ENCODE measurements at regions not wholly inside any gene's neighbourhood (a gene's known extent, or its start where the extent isn't known, plus 50 kb on each side); places are given as distances from the start of the nearest gene placed in this dataset.
"Not testable (repeated sequence)": the region's sequence is repeated elsewhere in the genome, so short reads cannot be mapped to it uniquely, and the experiment has no call there.

DNA sequence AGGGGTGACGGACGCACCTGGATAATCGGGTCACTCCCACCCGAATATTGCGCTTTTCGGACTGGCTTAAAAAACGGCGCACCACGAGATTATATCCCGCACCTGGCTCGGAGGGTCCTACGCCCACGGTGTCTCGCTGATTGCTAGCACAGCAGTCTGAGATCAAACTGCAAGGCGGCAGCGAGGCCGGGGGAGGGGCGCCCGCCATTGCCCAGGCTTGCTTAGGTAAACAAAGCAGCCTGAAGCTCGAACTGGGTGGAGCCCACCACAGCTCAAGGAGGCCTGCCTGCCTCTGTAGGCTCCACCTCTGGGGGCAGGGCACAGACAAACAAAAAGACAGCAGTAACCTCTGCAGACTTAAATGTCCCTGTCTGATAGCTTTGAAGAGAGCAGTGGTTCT is 294.9 kb upstream of the DIO3 start:
- H3K4me1 ChIP-seq (ENCODE audit: insufficient read depth, low read length); H3K4me3 ChIP-seq (ENCODE audit: low read length); H3K27me3 ChIP-seq (ENCODE audit: insufficient read depth, low read length); H3K27ac ChIP-seq (ENCODE audit: low read depth, low read length); H3K9ac ChIP-seq (ENCODE audit: low read depth, low read length); H3K36me3 ChIP-seq (ENCODE audit: insufficient read depth, low read length): not testable (repeated sequence)
- WGBS = 77% methylated on average over 19 of the region's 20 CpGs
- H3K9me3 ChIP-seq (ENCODE audit: insufficient read depth, low read depth, low read length) = peaks cover 13% of the 10 kb centered on the region

DNA sequence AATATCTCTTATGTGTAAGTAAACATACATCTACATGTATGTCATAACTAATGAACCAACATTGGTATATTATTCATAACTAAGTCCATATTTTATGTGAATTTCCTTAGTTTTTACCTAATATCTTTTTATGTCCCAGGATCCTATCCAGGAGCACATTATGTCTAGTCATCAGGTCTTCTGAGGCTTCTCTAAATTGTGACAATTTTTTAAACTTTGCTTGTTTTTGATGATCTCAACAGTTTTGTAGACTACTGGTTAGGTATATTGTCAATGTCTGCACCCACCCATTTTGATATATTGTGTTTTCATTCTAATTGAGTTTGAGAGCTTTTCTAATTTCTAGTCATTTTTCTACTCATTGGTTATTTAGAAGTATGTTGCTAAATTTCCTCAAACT is 288.2 kb upstream of the DIO3 start:
- Histone ChIP-seq H3K27me3 (ENCODE audit: insufficient read depth, low read length) (no peaks in the 10 kb centered on the region), H3K27ac (ENCODE audit: low read depth, low read length) (no peak overlapping the region), H3K9ac (ENCODE audit: low read depth, low read length) (no peak overlapping the region), H3K4me3 (ENCODE audit: low read length) (no peak overlapping the region), H3K36me3 (ENCODE audit: insufficient read depth, low read length) (no peaks in the 10 kb centered on the region), H3K4me1 (ENCODE audit: insufficient read depth, low read length) (no peaks in the 10 kb centered on the region; the same call in none of the 2 replicates), H3K9me3 (ENCODE audit: insufficient read depth, low read depth, low read length) (no peaks in the 10 kb centered on the region)

DNA sequence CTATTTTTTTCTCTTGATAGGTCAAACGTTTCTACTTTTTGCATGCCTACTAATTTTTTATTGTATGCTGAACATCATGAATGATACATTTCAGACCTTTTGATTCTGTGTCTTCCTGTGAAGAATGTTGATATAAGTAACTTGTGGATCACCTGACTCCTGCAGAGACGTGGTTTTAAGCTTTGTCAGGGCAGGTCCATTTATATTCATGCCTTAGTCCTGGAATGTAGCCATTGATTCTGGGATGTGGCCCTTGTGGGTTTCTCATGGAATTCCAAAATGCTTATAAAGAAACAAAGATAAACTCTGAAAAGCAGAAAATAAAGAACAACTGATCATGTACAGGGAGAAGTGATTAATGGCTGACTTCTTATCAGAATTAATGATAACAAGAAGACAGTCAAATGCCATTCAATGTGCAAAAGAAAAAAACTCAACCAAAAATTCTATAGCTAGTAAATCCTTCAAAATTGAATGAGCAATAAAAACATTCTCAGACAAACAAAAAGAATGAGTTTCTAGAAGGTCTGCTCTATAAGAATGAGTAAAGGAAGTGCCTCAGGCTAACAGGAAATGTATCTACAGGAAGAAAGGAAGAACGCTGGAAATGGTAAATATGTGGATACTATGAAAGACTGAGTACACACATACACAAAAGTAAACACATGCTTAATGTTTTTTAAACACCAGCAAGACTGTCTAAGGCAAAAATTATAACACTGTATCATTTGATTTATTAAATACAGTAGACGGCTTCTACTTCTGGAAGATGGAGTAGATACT is 284.8 kb upstream of the DIO3 start:
- H3K4me3 ChIP-seq (ENCODE audit: low read length) = no peak overlapping the region

DNA sequence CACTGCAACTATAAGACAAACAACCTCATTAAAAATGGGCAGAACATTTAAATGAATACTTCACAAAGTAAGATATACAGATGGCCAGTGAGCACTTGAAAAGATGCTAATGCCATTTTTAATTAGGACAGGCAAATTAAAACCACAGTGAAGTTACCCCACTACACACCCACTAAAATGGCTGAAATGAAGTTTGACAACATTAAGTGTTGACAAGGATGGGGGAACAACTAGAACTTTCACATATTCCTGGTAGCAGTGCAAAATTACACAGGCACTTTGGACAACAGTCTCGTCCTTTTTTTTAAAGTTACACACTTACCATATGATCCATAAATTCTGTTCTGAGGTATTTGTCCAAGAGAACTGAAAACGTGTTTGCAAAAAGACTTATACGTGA is 278.9 kb upstream of the DIO3 start:
- H3K4me1 ChIP-seq (ENCODE audit: insufficient read depth, low read length) = no peaks in the 10 kb centered on the region; the same call in 1 of the 2 replicates
- H3K36me3 ChIP-seq (ENCODE audit: insufficient read depth, low read length) = no peaks in the 10 kb centered on the region
- H3K9me3 ChIP-seq (ENCODE audit: insufficient read depth, low read depth, low read length) = 0 out of 2 replicates have a peak, but pooled peaks cover 5% of the 10 kb centered on the region
- no peaks in the 10 kb centered on the region for H3K27me3 ChIP-seq (ENCODE audit: insufficient read depth, low read length)
- WGBS = 90% methylated on average over 3 of the region's 3 CpGs
- H3K27ac ChIP-seq (ENCODE audit: low read depth, low read length) = no peak overlapping the region
- H3K9ac ChIP-seq (ENCODE audit: low read depth, low read length) = no peak overlapping the region
- no peak overlapping the region for H3K4me3 ChIP-seq (ENCODE audit: low read length)

More for the DNA sequence above, 284.8 kb upstream of the DIO3 start:
- no peak overlapping the region for H3K27ac ChIP-seq (ENCODE audit: low read depth, low read length)
- no peaks in the 10 kb centered on the region for H3K36me3 ChIP-seq (ENCODE audit: insufficient read depth, low read length)
- 0 out of 2 replicates have a peak, but pooled peaks cover 5% of the 10 kb centered on the region for H3K9me3 ChIP-seq (ENCODE audit: insufficient read depth, low read depth, low read length)
- H3K27me3 ChIP-seq (ENCODE audit: insufficient read depth, low read length) = no peaks in the 10 kb centered on the region
- no peak overlapping the region for H3K9ac ChIP-seq (ENCODE audit: low read depth, low read length)
- 61% methylated on average over 3 of the region's 4 CpGs for WGBS
- H3K4me1 ChIP-seq (ENCODE audit: insufficient read depth, low read length) = no peaks in the 10 kb centered on the region; the same call in none of the 2 replicates

DNA sequence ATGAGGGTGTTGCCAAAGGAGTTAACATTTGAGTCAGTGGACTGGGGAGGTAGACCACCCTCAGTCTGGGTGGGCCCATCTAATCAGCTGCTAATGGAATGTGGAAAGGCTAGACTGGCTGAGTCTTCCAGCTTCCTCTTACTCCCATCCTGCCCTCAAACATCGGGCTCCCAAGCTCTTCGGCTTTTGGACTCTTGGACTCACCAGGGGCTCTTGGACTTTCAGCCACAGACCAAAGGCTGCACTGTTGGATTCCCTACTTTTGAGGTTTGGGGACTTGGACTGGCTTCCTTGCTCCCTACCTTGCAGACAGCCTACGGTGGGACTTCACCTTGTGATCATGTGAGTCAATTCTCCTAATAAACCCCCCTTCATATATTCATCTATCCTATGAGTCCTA is 276.6 kb upstream of the DIO3 start:
- peaks cover 11% of the 10 kb centered on the region; the same call in 1 of the 2 replicates for H3K4me1 ChIP-seq (ENCODE audit: insufficient read depth, low read length)
- 93% methylated on average over 3 of the region's 3 CpGs for WGBS
- H3K27me3 ChIP-seq (ENCODE audit: insufficient read depth, low read length) = no peaks in the 10 kb centered on the region
- no peaks in the 10 kb centered on the region for H3K9me3 ChIP-seq (ENCODE audit: insufficient read depth, low read depth, low read length)
- no peak overlapping the region for H3K9ac ChIP-seq (ENCODE audit: low read depth, low read length)
- no peak overlapping the region for H3K27ac ChIP-seq (ENCODE audit: low read depth, low read length)
- H3K36me3 ChIP-seq (ENCODE audit: insufficient read depth, low read length) = no peaks in the 10 kb centered on the region
- H3K4me3 ChIP-seq (ENCODE audit: low read length) = no peak overlapping the region

DNA sequence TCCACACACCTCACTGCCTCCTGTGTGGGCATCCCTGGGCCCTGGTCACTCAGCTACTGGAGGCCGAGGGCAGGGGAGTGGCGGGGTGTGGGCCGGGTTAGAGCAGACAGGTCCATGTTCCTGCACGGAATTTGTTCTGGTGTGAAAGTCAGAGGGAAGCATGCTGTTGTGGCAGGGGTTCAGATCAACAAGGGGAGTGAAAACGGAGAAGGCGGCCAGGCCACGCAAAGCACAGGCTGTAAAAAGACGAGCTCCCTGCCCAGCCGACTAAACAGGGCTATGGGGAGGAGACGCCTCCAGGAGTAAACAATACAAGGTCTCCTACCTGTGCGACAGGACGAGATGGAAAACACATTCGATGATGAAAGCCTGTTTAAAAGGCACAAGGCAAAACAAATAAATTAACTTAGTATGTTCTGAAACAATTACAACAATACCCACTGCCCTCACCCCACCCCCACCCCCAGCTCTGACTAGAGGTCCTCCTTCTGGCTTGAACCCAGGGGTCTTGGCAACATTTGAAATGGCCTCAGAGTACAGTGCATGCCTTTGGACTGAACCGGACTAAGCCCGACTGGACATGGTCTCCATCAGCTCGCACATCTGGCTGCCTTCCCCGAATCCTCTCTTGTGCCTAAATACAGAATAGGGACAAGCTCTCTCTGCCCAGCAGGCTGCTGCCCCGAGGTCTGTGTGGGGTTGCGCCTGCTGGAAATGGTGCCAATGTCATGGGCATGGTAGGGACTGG is 274.9 kb upstream of the DIO3 start:
- H3K27me3 ChIP-seq (ENCODE audit: insufficient read depth, low read length) = no peaks in the 10 kb centered on the region
- peaks cover 13% of the 10 kb centered on the region; the same call in 1 of the 2 replicates for H3K4me1 ChIP-seq (ENCODE audit: insufficient read depth, low read length)
- no peaks in the 10 kb centered on the region for H3K9me3 ChIP-seq (ENCODE audit: insufficient read depth, low read depth, low read length)
- H3K27ac ChIP-seq (ENCODE audit: low read depth, low read length) = no peak overlapping the region
- 94% methylated on average over 19 of the region's 19 CpGs for WGBS
- no peak overlapping the region for H3K9ac ChIP-seq (ENCODE audit: low read depth, low read length)
- no peak overlapping the region for H3K4me3 ChIP-seq (ENCODE audit: low read length)
- H3K36me3 ChIP-seq (ENCODE audit: insufficient read depth, low read length) = no peaks in the 10 kb centered on the region

DNA sequence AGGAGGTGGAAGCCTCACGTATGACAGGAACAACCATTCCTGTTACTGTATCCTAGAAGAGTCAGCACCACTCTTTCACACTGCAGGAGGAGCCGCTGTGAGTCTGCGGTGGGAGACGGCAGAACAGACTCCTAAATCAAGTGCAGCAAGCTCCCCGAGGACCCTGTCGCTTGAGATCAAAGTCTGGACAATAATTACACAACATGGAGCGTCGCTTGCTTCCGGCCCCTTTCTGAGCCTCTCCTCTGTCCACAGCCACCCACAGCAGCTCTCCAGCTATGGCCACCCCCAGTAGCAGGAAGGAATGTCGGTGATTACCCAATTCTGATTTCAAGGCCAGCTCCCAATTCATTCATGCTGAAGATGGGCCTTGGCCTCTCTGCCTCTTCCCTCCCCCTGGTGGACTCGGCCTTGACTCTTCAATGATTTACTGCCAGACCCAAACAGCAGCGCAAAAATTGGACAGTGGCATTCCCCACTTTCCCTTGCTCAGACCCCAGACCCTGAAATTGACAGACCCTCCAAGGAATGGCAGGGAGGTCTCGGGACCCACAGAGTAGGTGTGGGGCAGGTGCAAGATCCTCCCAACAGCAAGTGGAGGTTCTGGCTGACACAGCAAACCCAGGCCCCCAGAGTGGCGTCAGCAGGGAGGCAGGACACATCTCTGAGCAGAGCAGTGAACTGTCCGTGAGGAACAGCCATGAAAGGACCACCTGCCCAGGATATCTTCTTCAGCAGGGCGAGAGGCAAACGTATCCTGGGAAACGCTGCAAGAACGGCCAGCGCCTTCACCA is 272.7 kb upstream of the DIO3 start:
- WGBS = 90% methylated on average over 20 of the region's 20 CpGs
- no peaks in the 10 kb centered on the region for H3K9me3 ChIP-seq (ENCODE audit: insufficient read depth, low read depth, low read length)
- no peak overlapping the region for H3K9ac ChIP-seq (ENCODE audit: low read depth, low read length)
- H3K4me3 ChIP-seq (ENCODE audit: low read length) = no peak overlapping the region
- peaks cover 17% of the 10 kb centered on the region for H3K4me1 ChIP-seq (ENCODE audit: insufficient read depth, low read length)
- no peaks in the 10 kb centered on the region for H3K27me3 ChIP-seq (ENCODE audit: insufficient read depth, low read length)
- H3K27ac ChIP-seq (ENCODE audit: low read depth, low read length) = no peak overlapping the region
- H3K36me3 ChIP-seq (ENCODE audit: insufficient read depth, low read length) = no peaks in the 10 kb centered on the region

DNA sequence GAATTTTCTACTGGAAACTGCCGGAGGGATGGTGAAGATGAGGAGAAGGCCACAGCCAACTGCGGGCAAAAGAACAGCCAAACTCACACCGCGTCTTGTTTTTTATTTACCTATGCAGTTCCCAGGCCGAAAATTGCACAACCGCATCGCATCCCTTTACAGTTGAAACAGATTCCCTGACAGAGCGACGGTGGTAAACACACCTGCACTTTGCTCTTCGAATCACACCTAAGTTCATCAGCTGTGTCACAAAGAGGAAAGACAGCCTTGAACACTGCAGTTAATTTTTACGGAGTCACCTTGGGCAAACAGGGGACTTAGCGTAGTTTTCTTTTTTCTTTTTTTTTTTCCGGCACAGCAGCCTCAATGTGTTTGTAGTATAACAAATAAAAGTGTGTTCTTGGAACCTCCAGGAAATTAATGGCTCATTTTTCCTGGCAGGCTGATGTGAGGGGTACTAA is 272.0 kb upstream of the DIO3 start:
- H3K9ac ChIP-seq (ENCODE audit: low read depth, low read length) = no peak overlapping the region
- 88% methylated on average over 13 of the region's 13 CpGs for WGBS
- peaks cover 23% of the 10 kb centered on the region for H3K4me1 ChIP-seq (ENCODE audit: insufficient read depth, low read length)

DNA sequence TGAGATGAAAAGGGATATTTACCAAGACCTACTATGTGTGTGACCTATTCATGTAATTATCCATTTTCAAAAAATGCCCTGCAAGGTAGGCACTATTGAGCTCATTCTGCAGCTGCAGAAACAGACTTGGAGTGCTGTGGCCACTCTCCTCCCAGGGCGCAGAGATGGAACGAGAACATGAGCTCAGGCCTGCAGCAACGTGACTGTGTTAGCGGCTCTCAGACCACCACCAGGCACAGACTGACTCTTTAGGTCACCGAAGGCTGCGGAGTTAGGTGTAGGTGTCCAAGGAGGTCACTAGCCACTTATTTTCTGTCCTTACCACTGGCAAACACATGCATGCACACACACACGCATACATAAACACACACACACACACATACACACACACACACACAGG is 271.4 kb upstream of the DIO3 start:
- peaks cover 25% of the 10 kb centered on the region for H3K4me1 ChIP-seq (ENCODE audit: insufficient read depth, low read length)
- H3K4me3 ChIP-seq (ENCODE audit: low read length) = no peak overlapping the region
- WGBS = 89% methylated on average over 7 of the region's 7 CpGs
- H3K9me3 ChIP-seq (ENCODE audit: insufficient read depth, low read depth, low read length) = 0 out of 2 replicates have a peak, but pooled peaks cover 3% of the 10 kb centered on the region
- H3K9ac ChIP-seq (ENCODE audit: low read depth, low read length) = no peak overlapping the region
- H3K27me3 ChIP-seq (ENCODE audit: insufficient read depth, low read length) = no peaks in the 10 kb centered on the region
- no peaks in the 10 kb centered on the region for H3K36me3 ChIP-seq (ENCODE audit: insufficient read depth, low read length)
- no peak overlapping the region for H3K27ac ChIP-seq (ENCODE audit: low read depth, low read length)

More for the DNA sequence above, 272.0 kb upstream of the DIO3 start:
- Histone ChIP-seq H3K27ac (ENCODE audit: low read depth, low read length) (no peak overlapping the region), H3K36me3 (ENCODE audit: insufficient read depth, low read length) (no peaks in the 10 kb centered on the region), H3K4me3 (ENCODE audit: low read length) (no peak overlapping the region), H3K9me3 (ENCODE audit: insufficient read depth, low read depth, low read length) (no peaks in the 10 kb centered on the region), H3K27me3 (ENCODE audit: insufficient read depth, low read length) (no peaks in the 10 kb centered on the region)

DNA sequence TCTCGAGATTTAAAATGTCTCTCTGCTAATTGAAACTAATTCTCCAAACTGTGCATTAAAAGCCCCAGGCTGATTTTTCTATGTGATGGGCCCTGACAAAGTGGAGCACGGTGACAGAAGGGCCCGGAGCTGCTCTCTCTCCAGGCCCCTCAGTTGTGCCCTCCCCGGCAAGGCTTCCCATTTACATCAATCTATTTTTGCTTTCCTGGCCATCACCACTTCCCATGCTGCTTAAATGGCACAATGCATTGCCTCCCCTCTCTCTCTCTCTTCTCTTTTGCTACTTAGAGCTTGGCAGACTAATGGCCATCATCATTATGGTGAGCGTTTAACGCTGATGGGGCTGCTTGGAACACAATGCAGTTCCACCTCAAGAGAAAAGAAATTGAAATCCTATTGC is 270.7 kb upstream of the DIO3 start:
- Histone ChIP-seq H3K27me3 (ENCODE audit: insufficient read depth, low read length) (no peaks in the 10 kb centered on the region), H3K9ac (ENCODE audit: low read depth, low read length) (no peak overlapping the region), H3K36me3 (ENCODE audit: insufficient read depth, low read length) (no peaks in the 10 kb centered on the region), H3K9me3 (ENCODE audit: insufficient read depth, low read depth, low read length) (peaks cover 10% of the 10 kb centered on the region), H3K27ac (ENCODE audit: low read depth, low read length) (no peak overlapping the region), H3K4me3 (ENCODE audit: low read length) (no peak overlapping the region), H3K4me1 (ENCODE audit: insufficient read depth, low read length) (peaks cover 25% of the 10 kb centered on the region)
- WGBS = 95% methylated on average over 6 of the region's 6 CpGs

DNA sequence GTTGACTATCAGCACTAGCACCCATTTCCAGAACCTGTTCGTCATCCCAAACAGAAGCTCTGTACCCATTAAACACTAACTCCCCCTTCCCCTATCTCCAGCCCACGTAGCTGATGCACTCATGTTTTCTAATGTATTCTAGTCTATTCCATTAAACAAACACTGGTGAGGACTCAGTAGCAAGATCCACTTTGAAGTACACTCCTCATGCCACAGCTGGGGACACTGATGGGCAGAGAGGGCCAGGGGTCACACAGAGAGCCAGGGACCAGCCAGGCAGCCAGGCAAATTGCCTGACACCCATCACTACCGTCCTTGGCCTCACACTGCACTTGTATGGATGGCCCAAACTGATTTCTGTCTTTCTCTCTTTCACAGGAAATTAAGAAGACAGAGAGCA is 269.9 kb upstream of the DIO3 start:
- Histone ChIP-seq H3K36me3 (ENCODE audit: insufficient read depth, low read length) (no peaks in the 10 kb centered on the region), H3K9me3 (ENCODE audit: insufficient read depth, low read depth, low read length) (peaks cover 17% of the 10 kb centered on the region), H3K4me1 (ENCODE audit: insufficient read depth, low read length) (peaks cover 25% of the 10 kb centered on the region), H3K27ac (ENCODE audit: low read depth, low read length) (no peak overlapping the region), H3K4me3 (ENCODE audit: low read length) (no peak overlapping the region), H3K27me3 (ENCODE audit: insufficient read depth, low read length) (no peaks in the 10 kb centered on the region), H3K9ac (ENCODE audit: low read depth, low read length) (no peak overlapping the region)
- WGBS = 92% methylated on average over 3 of the region's 3 CpGs
